MM.1S (cell line): ENCODE measurements at regions not wholly inside any gene's neighbourhood (a gene's known extent, or its start where the extent isn't known, plus 50 kb on each side); places are given as distances from the start of the nearest gene placed in this dataset.
"Not testable (repeated sequence)": the region's sequence is repeated elsewhere in the genome, so short reads cannot be mapped to it uniquely, and the experiment has no call there.

Source experiments
- DNase-seq: peaks from one replicate; pipeline ENCODE4 v3.0.0-alpha.2; 2015
- H2AFZ ChIP-seq: fragments of 300-600 bp; sonication (generic); 2 replicates; pipeline ENCODE4 v1.6.0; 2016; ENCODE audit warnings: antibody characterized with exemption, low read length
- H3F3A ChIP-seq: fragments of 300-600 bp; sonication (generic); 2 replicates; pipeline ENCODE4 v1.6.1; 2016; ENCODE audit warnings: mild to moderate bottlenecking, antibody characterized with exemption, low read length, moderate library complexity, mixed read lengths; ENCODE audit not compliant: insufficient read depth
- H3K27ac ChIP-seq: fragments of 300-600 bp; sonication (generic); 2 replicates; pipeline ENCODE4 v1.5.1; 2016; ENCODE audit warnings: mild to moderate bottlenecking, low read length
- H3K27me3 ChIP-seq: fragments of 300-600 bp; sonication (generic); replicated peaks from 2 replicates; pipeline ENCODE4 v1.6.0; 2016; ENCODE audit warnings: low read length; ENCODE audit not compliant: insufficient read depth
- H3K36me3 ChIP-seq: fragments of 300-600 bp; sonication (generic); replicated peaks from 2 replicates; pipeline ENCODE4 v1.6.1; 2016; ENCODE audit warnings: mild to moderate bottlenecking, low read length, mixed read lengths; ENCODE audit not compliant: insufficient read depth
- H3K4me1 ChIP-seq: fragments of 300-600 bp; sonication (generic); 2 replicates; pipeline ENCODE4 v1.6.1; 2016; ENCODE audit warnings: low read length, mixed read lengths
- H3K4me2 ChIP-seq: fragments of 300-600 bp; sonication (generic); 2 replicates; pipeline ENCODE4 v1.6.0; 2016; ENCODE audit warnings: low read depth, low read length
- H3K4me3 ChIP-seq: fragments of 300-600 bp; sonication (generic); 2 replicates; pipeline ENCODE4 v1.5.1; 2016; ENCODE audit warnings: low read length, mixed read lengths
- H3K79me2 ChIP-seq: fragments of 300-600 bp; sonication (generic); 2 replicates; pipeline ENCODE4 v1.6.1; 2016; ENCODE audit warnings: mixed run types, low read length, mixed read lengths
- H3K9ac ChIP-seq: fragments of 300-600 bp; sonication (generic); 2 replicates; pipeline ENCODE4 v1.6.1; 2016; ENCODE audit warnings: low read length, mixed read lengths
- H3K9me2 ChIP-seq: fragments of 300-600 bp; sonication (generic); replicated peaks from 2 replicates; pipeline ENCODE4 v1.6.1; 2016; ENCODE audit warnings: mild to moderate bottlenecking, low read length, mixed read lengths; ENCODE audit not compliant: insufficient read depth
- H3K9me3 ChIP-seq: fragments of 300-600 bp; sonication (generic); replicated peaks from 2 replicates; pipeline ENCODE4 v1.6.1; 2016; ENCODE audit warnings: mild to moderate bottlenecking, low read length, mixed read lengths; ENCODE audit not compliant: insufficient read depth
- H4K20me1 ChIP-seq: fragments of 300-600 bp; sonication (generic); 2 replicates; pipeline ENCODE4 v1.6.1; 2016; ENCODE audit warnings: mild to moderate bottlenecking, low read length, moderate library complexity, mixed read lengths; ENCODE audit not compliant: insufficient read depth
- CTCF ChIP-seq: fragments of 300-600 bp; sonication (generic); IDR thresholded peaks from 2 replicates; pipeline ENCODE4 v1.5.1; 2016; ENCODE audit warnings: antibody characterized with exemption, low read length, mixed read lengths
- EZH2 ChIP-seq: fragments of 300-600 bp; sonication (generic); optimal IDR thresholded peaks from 2 replicates; pipeline ENCODE3; 2017; ENCODE audit warnings: low read depth, mild to moderate bottlenecking, antibody characterized with exemption, low read length, mixed read lengths
- EZH2phosphoT487 ChIP-seq: fragments of 300-600 bp; sonication (generic); IDR thresholded peaks from 2 replicates; pipeline ENCODE4 v1.6.1; 2018; ENCODE audit warnings: antibody characterized with exemption, low read length

GRCh38 chr3:140777631-140778233, 99.9 kb downstream of the TRIM42 start:
- no peaks in the 10 kb centered on the region for H3K27me3 ChIP-seq
- no peak for DNase-seq
- no peak overlapping the region for H3K4me2 ChIP-seq
- no peaks in the 10 kb centered on the region for H3F3A ChIP-seq
- TF ChIP-seq EZH2phosphoT487 (no peak), CTCF (no peak)
- H2AFZ ChIP-seq, result no peak overlapping the region
- no peaks in the 10 kb centered on the region for H3K9me2 ChIP-seq
- no peak overlapping the region for H3K4me3 ChIP-seq
- H3K9ac ChIP-seq, result no peak overlapping the region
- H3K9me3 ChIP-seq, result no peaks in the 10 kb centered on the region
- H3K36me3 ChIP-seq, result no peaks in the 10 kb centered on the region
- no peaks in the 10 kb centered on the region for H3K79me2 ChIP-seq
- no peaks in the 10 kb centered on the region for H4K20me1 ChIP-seq
- no peak overlapping the region for H3K27ac ChIP-seq
- H3K4me1 ChIP-seq, result no peaks in the 10 kb centered on the region

- no peak overlapping the region for H3K4me3 ChIP-seq
- no peak overlapping the region for H2AFZ ChIP-seq
- H3K9ac ChIP-seq, result no peak overlapping the region
- H3K4me2 ChIP-seq, result no peak overlapping the region
- TF ChIP-seq CTCF, result no peak
- no peak for TF ChIP-seq EZH2
- no peak for TF ChIP-seq EZH2phosphoT487
- no peaks in the 10 kb centered on the region for H3K9me2 ChIP-seq
- no peak overlapping the region for H3K27ac ChIP-seq
- no peaks in the 10 kb centered on the region for H3F3A ChIP-seq
- no peaks in the 10 kb centered on the region for H4K20me1 ChIP-seq
- H3K79me2 ChIP-seq, result no peaks in the 10 kb centered on the region
- H3K9me3 ChIP-seq, result no peaks in the 10 kb centered on the region
- no peaks in the 10 kb centered on the region for H3K36me3 ChIP-seq
- H3K27me3 ChIP-seq, result no peaks in the 10 kb centered on the region
- no peaks in the 10 kb centered on the region for H3K4me1 ChIP-seq
- no peak for DNase-seq
Observed at GRCh38 chr3:140791368-140791767, 113.5 kb downstream of the TRIM42 start.

- no peak for DNase-seq
- H3K4me3 ChIP-seq, result no peak overlapping the region
- H3K27me3 ChIP-seq, result no peaks in the 10 kb centered on the region
- no peaks in the 10 kb centered on the region for H3K9me3 ChIP-seq
- TF ChIP-seq EZH2 (no peak), CTCF (no peak), EZH2phosphoT487 (no peak)
- no peaks in the 10 kb centered on the region for H3K9me2 ChIP-seq
- H2AFZ ChIP-seq, result no peak overlapping the region
- H3K4me1 ChIP-seq, result no peaks in the 10 kb centered on the region
- no peaks in the 10 kb centered on the region for H3K79me2 ChIP-seq
- no peak overlapping the region for H3K4me2 ChIP-seq
- no peaks in the 10 kb centered on the region for H4K20me1 ChIP-seq
- no peaks in the 10 kb centered on the region for H3F3A ChIP-seq
- no peak overlapping the region for H3K27ac ChIP-seq
- H3K36me3 ChIP-seq, result no peaks in the 10 kb centered on the region
- no peak overlapping the region for H3K9ac ChIP-seq
Observed at GRCh38 chr3:140794507-140794906, 116.6 kb downstream of the TRIM42 start.

GRCh38 chr3:140802898-140803297, 125.0 kb downstream of the TRIM42 start:
- not testable (repeated sequence) for DNase-seq, H3K36me3 ChIP-seq, H3K9ac ChIP-seq, H4K20me1 ChIP-seq, H3K27me3 ChIP-seq, H3F3A ChIP-seq, H3K9me3 ChIP-seq, H3K27ac ChIP-seq, H3K4me3 ChIP-seq, H2AFZ ChIP-seq, H3K4me1 ChIP-seq, H3K4me2 ChIP-seq, H3K9me2 ChIP-seq, H3K79me2 ChIP-seq
